HG02884 (cell line): ENCODE measurements at regions not wholly inside any gene's neighbourhood (a gene's known extent, or its start where the extent isn't known, plus 50 kb on each side); places are given as distances from the start of the nearest gene placed in this dataset.
"Not testable (repeated sequence)": the region's sequence is repeated elsewhere in the genome, so short reads cannot be mapped to it uniquely, and the experiment has no call there.

Experiments used
- ATAC-seq: cut with Tn5 transposase; IDR thresholded peaks from one replicate; pipeline ENCODE4 v1.9.1; 2021; ENCODE audit warnings: mild to moderate bottlenecking, moderate library complexity; ENCODE audit not compliant: unreplicated experiment

GRCh38 chr21:14009238-14009981, 201.3 kb downstream of the LIPI start:
- not testable (repeated sequence) for ATAC-seq

- not testable (repeated sequence) for ATAC-seq
These were observed 202.3 kb downstream of the LIPI start for GRCh38 chr21:14008436-14008835.

GRCh38 chr21:14008006-14008405, 202.7 kb downstream of the LIPI start:
- ATAC-seq: not testable (repeated sequence)

GRCh38 chr21:14006144-14006543, 204.6 kb downstream of the LIPI start:
- ATAC-seq: not testable (repeated sequence)

- not testable (repeated sequence) for ATAC-seq
These were observed 223.5 kb downstream of the LIPI start for GRCh38 chr21:13986996-13987958.

GRCh38 chr21:13985865-13986863, 224.6 kb downstream of the LIPI start:
- not testable (repeated sequence) for ATAC-seq

GRCh38 chr21:13985137-13985864, 225.5 kb downstream of the LIPI start:
- ATAC-seq: not testable (repeated sequence)

- not testable (repeated sequence) for ATAC-seq
These were observed 226.0 kb downstream of the LIPI start for GRCh38 chr21:13984728-13985127.

GRCh38 chr21:13981176-13982087, 229.3 kb downstream of the LIPI start:
- not testable (repeated sequence) for ATAC-seq

GRCh38 chr21:13980115-13980662, 230.6 kb downstream of the LIPI start:
- ATAC-seq: peak; percentile 90

- peak; percentile 11 for ATAC-seq
These were observed 231.1 kb downstream of the LIPI start for GRCh38 chr21:13979608-13980007.

GRCh38 chr21:13974582-13974981, 236.2 kb downstream of the LIPI start:
- not testable (repeated sequence) for ATAC-seq

- ATAC-seq: not testable (repeated sequence)
These were observed 240.9 kb downstream of the LIPI start for GRCh38 chr21:13969853-13970252.

- ATAC-seq: not testable (repeated sequence)
These were observed 241.8 kb downstream of the LIPI start for GRCh38 chr21:13969002-13969401.

- not testable (repeated sequence) for ATAC-seq
These were observed 247.5 kb downstream of the LIPI start for GRCh38 chr21:13963259-13963658.

GRCh38 chr21:13937236-13937635, 273.5 kb downstream of the LIPI start:
- no peak for ATAC-seq

- not testable (repeated sequence) for ATAC-seq
These were observed 274.5 kb downstream of the LIPI start for GRCh38 chr21:13936033-13936937.
